Mesenchymal stem cell (in vitro differentiated cells and primary cell): ENCODE measurements at regions not wholly inside any gene's neighbourhood (a gene's known extent, or its start where the extent isn't known, plus 50 kb on each side); places are given as distances from the start of the nearest gene placed in this dataset.

Source experiments
- DNase-seq: peaks from one replicate; pipeline ENCODE4 v3.0.0-alpha.2; 2013
- H2AFZ ChIP-seq: one replicate; pipeline ENCODE4 v1.6.1; 2013; ENCODE audit warnings: low read depth, mild to moderate bottlenecking, control low read depth, inconsistent platforms, low read length, moderate library complexity
- H2AK5ac ChIP-seq: 2 replicates; pipeline ENCODE4 v1.6.1; 2013; ENCODE audit warnings: low read length, moderate library complexity, mild to moderate bottlenecking, inconsistent platforms; ENCODE audit not compliant: severe bottlenecking
- H2BK120ac ChIP-seq: one replicate; pipeline ENCODE4 v1.6.1; 2013; ENCODE audit warnings: low read depth, mild to moderate bottlenecking, inconsistent platforms, low read length, moderate library complexity
- H2BK12ac ChIP-seq, 2 experiments: one replicate each; pipeline ENCODE4 v1.6.1; 2013; ENCODE audit warnings: inconsistent platforms in 2 of 2, low read length in 2 of 2, mild to moderate bottlenecking in 2 of 2, moderate library complexity in 2 of 2, control low read depth in 1 of 2
- H2BK15ac ChIP-seq: one replicate; pipeline ENCODE4 v1.6.1; 2013; ENCODE audit warnings: mild to moderate bottlenecking, low read depth, inconsistent platforms; ENCODE audit not compliant: poor library complexity, severe bottlenecking
- H2BK5ac ChIP-seq: 2 replicates; pipeline ENCODE4 v1.6.1; 2013; ENCODE audit warnings: low read depth, mild to moderate bottlenecking, low read length, control low read depth, inconsistent platforms; ENCODE audit not compliant: poor library complexity, severe bottlenecking
- H3K14ac ChIP-seq, 2 experiments: one replicate each; pipeline ENCODE4 v1.6.1; 2013; ENCODE audit warnings: inconsistent platforms in 2 of 2, low read length in 2 of 2, control low read depth in 1 of 2, mild to moderate bottlenecking in 1 of 2, moderate library complexity in 1 of 2
- H3K18ac ChIP-seq, 2 experiments: one replicate each; pipeline ENCODE4 v1.6.1; 2013; ENCODE audit warnings: inconsistent platforms in 2 of 2, low read length in 2 of 2, control low read depth in 1 of 2, low read depth in 1 of 2, mild to moderate bottlenecking in 1 of 2
- H3K23ac ChIP-seq, 2 experiments: one replicate each; pipeline ENCODE4 v1.6.1; 2013; ENCODE audit warnings: inconsistent platforms in 2 of 2, low read length in 2 of 2, mild to moderate bottlenecking in 2 of 2, moderate library complexity in 2 of 2, control low read depth in 1 of 2
- H3K27ac ChIP-seq: 2 replicates; pipeline ENCODE4 v1.5.1; 2013; ENCODE audit warnings: mild to moderate bottlenecking, moderate library complexity, low read length, control low read depth, inconsistent platforms; ENCODE audit not compliant: poor library complexity, severe bottlenecking
- H3K27me3 ChIP-seq, 2 experiments: 2 replicates each; pipeline versions ENCODE4 v1.6.1 to v1.7.0; 2013; ENCODE audit warnings: low read length in 2 of 2, mild to moderate bottlenecking in 2 of 2, moderate library complexity in 2 of 2, control low read depth in 1 of 2, inconsistent platforms in 1 of 2; ENCODE audit not compliant: control insufficient read depth in 1 of 2, insufficient read depth in 1 of 2
- H3K36me3 ChIP-seq, 2 experiments: 2 replicates each; pipeline versions ENCODE4 v1.6.1 to v1.7.0; 2013; ENCODE audit warnings: low read length in 2 of 2, control low read depth in 1 of 2, inconsistent platforms in 1 of 2, low read depth in 1 of 2, mild to moderate bottlenecking in 1 of 2; ENCODE audit not compliant: insufficient read depth in 2 of 2, control insufficient read depth in 1 of 2
- H3K4ac ChIP-seq, 2 experiments: one replicate each; pipeline ENCODE4 v1.6.1; 2013; ENCODE audit warnings: inconsistent platforms in 2 of 2, low read length in 2 of 2, mild to moderate bottlenecking in 2 of 2, moderate library complexity in 2 of 2, control low read depth in 1 of 2, low read depth in 1 of 2
- H3K4me1 ChIP-seq: 2 replicates; pipeline ENCODE4 v1.6.1; 2013; ENCODE audit warnings: low read depth, low read length, control low read depth; ENCODE audit not compliant: control insufficient read depth, insufficient read depth
- H3K4me2 ChIP-seq: 2 replicates; pipeline ENCODE4 v1.6.1; 2013; ENCODE audit warnings: low read length, mild to moderate bottlenecking, inconsistent platforms; ENCODE audit not compliant: poor library complexity, severe bottlenecking
- H3K4me3 ChIP-seq, 2 experiments: 2 replicates each; pipeline versions ENCODE4 v1.5.1 to v1.7.0; 2013; ENCODE audit warnings: low read length in 2 of 2, mild to moderate bottlenecking in 2 of 2, control low read depth in 1 of 2, low read depth in 1 of 2; ENCODE audit not compliant: insufficient read depth in 1 of 2
- H3K79me1 ChIP-seq: replicated peaks from 2 replicates; pipeline ENCODE4 v1.6.1; 2013; ENCODE audit warnings: mild to moderate bottlenecking, control low read depth, low read length, inconsistent platforms; ENCODE audit not compliant: poor library complexity, severe bottlenecking
- H3K9ac ChIP-seq: 2 replicates; pipeline ENCODE4 v1.7.0; 2013; ENCODE audit warnings: mild to moderate bottlenecking, low read length, moderate library complexity
- H3K9me3 ChIP-seq: 2 replicates; pipeline ENCODE4 v1.7.0; 2013; ENCODE audit warnings: mild to moderate bottlenecking, low read length; ENCODE audit not compliant: control insufficient read depth
- H4K8ac ChIP-seq: one replicate; pipeline ENCODE4 v1.6.1; 2013; ENCODE audit warnings: inconsistent platforms, mild to moderate bottlenecking, low read length, moderate library complexity
- H4K91ac ChIP-seq: one replicate; pipeline ENCODE4 v1.6.1; 2013; ENCODE audit warnings: mild to moderate bottlenecking, low read length, inconsistent platforms
- WGBS: methylation state at CpG from one replicate; pipeline ENCODE4 v1.1.7; 2013; ENCODE audit warnings: mixed read lengths; 5-methylcytosine and 5-hydroxymethylcytosine counted together

DNA sequence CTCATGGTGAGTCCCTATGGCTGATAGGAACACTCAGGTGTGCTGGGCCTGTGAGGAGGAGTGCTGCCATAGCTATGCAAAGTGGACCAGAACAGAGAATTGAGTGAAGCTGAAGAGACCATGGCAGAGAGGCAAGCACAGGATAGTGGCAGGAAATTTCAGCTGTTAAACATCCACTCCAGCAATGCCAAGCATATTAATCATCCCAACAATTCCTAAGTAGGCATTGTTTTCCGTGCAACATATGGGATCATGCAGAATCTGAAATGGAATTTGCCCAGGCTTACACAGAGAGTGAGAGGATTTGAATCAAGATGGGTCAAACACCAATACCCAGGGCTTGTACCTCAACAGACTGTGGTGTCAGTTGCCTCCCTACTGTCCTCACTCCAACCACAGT lies 582.6 kb upstream of the UBE2E2 start:
- Histone ChIP-seq H3K36me3 (no peaks in the 10 kb centered on the region), H3K27ac (no peak overlapping the region), H2AK5ac (no peak overlapping the region), H3K23ac (no peak overlapping the region), H3K4me2 (no peak overlapping the region), H2AFZ (no peak overlapping the region), H4K8ac (no peak overlapping the region), H3K79me1 (no peaks in the 10 kb centered on the region), H2BK12ac (no peak overlapping the region), H3K9ac (no peak overlapping the region), H2BK15ac (no peak overlapping the region), H4K91ac (no peak overlapping the region), H3K14ac (no peak overlapping the region), H3K27me3 (no peaks in the 10 kb centered on the region), H3K18ac (no peak overlapping the region), H3K4me1 (no peaks in the 10 kb centered on the region), H3K4me3 (no peak overlapping the region), H2BK5ac (no peak overlapping the region), H3K4ac (no peak overlapping the region), H2BK120ac (no peak overlapping the region), H3K9me3 (no peaks in the 10 kb centered on the region)
- no CpG with 5 or more reads among the region's 1 CpG for WGBS
- DNase-seq, result no peak

DNA sequence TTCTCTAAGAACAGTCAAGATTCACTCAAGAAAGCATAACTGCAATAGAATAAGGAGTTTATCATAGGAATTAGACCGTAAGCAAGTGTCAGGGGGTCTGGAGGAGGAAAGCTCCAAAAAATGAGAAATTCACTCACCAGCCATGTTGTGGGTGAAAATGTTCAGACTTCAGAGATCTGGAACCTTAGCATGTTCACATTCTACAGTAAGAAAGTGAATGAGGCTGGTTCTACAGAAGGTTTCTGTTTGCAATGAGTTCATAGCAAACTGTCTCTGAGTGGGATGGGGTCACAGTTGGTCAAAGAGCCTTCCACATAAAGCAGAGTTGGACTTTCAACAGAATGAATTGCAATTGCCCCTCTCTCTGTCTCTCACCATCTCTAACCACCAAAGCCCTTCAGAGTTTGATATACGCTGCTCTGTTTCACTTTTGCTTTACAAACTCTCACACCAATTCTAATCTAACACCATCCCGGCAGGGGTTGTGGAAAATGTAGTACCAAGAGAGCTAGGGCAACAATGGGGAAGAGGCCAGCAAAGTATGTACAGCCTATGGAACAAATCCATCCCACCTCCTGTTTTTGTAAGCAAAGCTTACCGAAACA lies 581.8 kb upstream of the UBE2E2 start:
- WGBS, result 96% methylated on average over 3 of the region's 4 CpGs
- no peak overlapping the region for H2AK5ac ChIP-seq

DNA sequence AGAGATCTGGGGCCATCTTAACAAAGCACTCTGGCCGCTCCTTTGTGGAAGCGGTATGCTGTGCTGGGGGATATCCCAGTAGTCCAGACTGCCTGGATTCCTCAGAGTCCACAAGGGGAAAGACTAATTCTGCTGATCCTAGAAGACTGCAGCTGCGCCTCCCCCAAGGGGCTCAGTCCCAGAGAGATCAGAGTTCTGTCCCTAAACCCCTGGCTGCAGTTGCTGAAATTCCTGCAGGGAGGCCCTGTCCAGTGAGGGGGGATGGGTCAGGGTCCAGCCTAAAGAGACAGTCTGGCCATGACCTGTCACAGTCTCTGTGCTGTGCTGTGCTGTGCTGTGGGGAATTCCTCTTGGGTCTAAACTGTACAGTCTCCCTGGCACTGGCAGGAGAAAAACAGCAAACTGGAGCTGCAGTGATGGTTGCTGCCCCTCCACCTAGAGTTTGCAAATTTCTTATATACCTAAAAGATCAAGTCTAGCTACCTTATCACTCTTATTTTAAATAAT lies 575.1 kb upstream of the UBE2E2 start:
- H3K23ac ChIP-seq, result no peak overlapping the region
- H3K9me3 ChIP-seq, result no peaks in the 10 kb centered on the region
- no peak overlapping the region for H3K14ac ChIP-seq
- H3K4me1 ChIP-seq, result no peaks in the 10 kb centered on the region
- no peak overlapping the region for H4K91ac ChIP-seq
- no peaks in the 10 kb centered on the region for H3K36me3 ChIP-seq
- no peak for DNase-seq
- WGBS, result 86% methylated on average over 3 of the region's 3 CpGs
- H2BK12ac ChIP-seq, result no peak overlapping the region
- no peak overlapping the region for H3K27ac ChIP-seq
- H4K8ac ChIP-seq, result no peak overlapping the region
- no peak overlapping the region for H2AK5ac ChIP-seq
- no peak overlapping the region for H2BK120ac ChIP-seq
- H3K27me3 ChIP-seq, result no peaks in the 10 kb centered on the region
- no peak overlapping the region for H3K9ac ChIP-seq
- no peak overlapping the region for H3K4ac ChIP-seq
- no peaks in the 10 kb centered on the region for H3K79me1 ChIP-seq
- H2BK15ac ChIP-seq, result no peak overlapping the region
- H2BK5ac ChIP-seq, result no peak overlapping the region
- no peak overlapping the region for H2AFZ ChIP-seq
- H3K18ac ChIP-seq, result no peak overlapping the region
- no peak overlapping the region for H3K4me2 ChIP-seq
- no peak overlapping the region for H3K4me3 ChIP-seq

More for the DNA sequence above, 581.8 kb upstream of the UBE2E2 start:
- Histone ChIP-seq H3K4ac (no peak overlapping the region), H3K18ac (no peak overlapping the region), H3K14ac (no peak overlapping the region), H3K4me3 (no peak overlapping the region), H3K9me3 (no peaks in the 10 kb centered on the region), H3K23ac (no peak overlapping the region), H3K27me3 (no peaks in the 10 kb centered on the region), H2AFZ (no peak overlapping the region), H2BK5ac (no peak overlapping the region), H3K4me1 (no peaks in the 10 kb centered on the region), H3K36me3 (no peaks in the 10 kb centered on the region), H2BK120ac (no peak overlapping the region), H3K4me2 (no peak overlapping the region), H3K27ac (no peak overlapping the region), H4K8ac (no peak overlapping the region), H2BK15ac (no peak overlapping the region), H3K9ac (no peak overlapping the region), H4K91ac (no peak overlapping the region), H3K79me1 (no peaks in the 10 kb centered on the region), H2BK12ac (no peak overlapping the region)
- DNase-seq, result no peak

DNA sequence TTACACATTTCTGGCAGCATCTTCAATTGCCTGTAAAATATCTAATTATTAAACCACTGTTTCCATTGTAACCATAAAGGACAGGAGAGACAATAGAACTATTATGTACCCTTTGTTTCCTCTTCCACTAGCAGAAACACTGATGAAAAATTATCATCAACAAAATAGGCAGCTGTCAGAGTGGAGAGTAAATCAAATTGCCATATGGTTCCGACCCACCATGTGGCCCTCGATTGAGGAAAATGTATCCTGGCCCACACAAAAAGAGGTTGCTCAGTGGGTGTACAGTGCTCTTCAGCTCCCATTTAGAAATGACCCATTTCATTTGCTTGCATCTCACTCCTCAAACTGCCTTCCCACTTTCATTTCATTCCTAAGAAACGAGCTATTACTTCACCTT lies 570.6 kb upstream of the UBE2E2 start:
- DNase-seq, result no peak
- Histone ChIP-seq H3K79me1 (no peaks in the 10 kb centered on the region), H3K23ac (no peak overlapping the region), H3K27ac (no peak overlapping the region), H3K36me3 (no peaks in the 10 kb centered on the region), H2AFZ (no peak overlapping the region), H2BK12ac (no peak overlapping the region), H3K4me1 (no peaks in the 10 kb centered on the region), H3K9ac (no peak overlapping the region), H3K9me3 (peaks cover 3% of the 10 kb centered on the region), H3K27me3 (no peaks in the 10 kb centered on the region), H2BK120ac (no peak overlapping the region), H3K18ac (no peak overlapping the region), H2AK5ac (no peak overlapping the region), H3K4me2 (no peak overlapping the region), H2BK15ac (no peak overlapping the region), H2BK5ac (no peak overlapping the region), H4K8ac (no peak overlapping the region), H4K91ac (no peak overlapping the region), H3K4me3 (no peak overlapping the region), H3K4ac (no peak overlapping the region), H3K14ac (no peak overlapping the region)
- 83% methylated on average over 3 of the region's 3 CpGs for WGBS
